Astrocyte of the hippocampus (primary cell): ENCODE measurements at regions not wholly inside any gene's neighbourhood (a gene's known extent, or its start where the extent isn't known, plus 50 kb on each side); places are given as distances from the start of the nearest gene placed in this dataset.
A peak's percentile ranks its signal among the peaks of the same experiment; 100 is the strongest.

Source experiments
- DNase-seq: peaks from one replicate; pipeline ENCODE4 v3.0.0; 2011; ENCODE audit warnings: low read depth, low spot score

GRCh38 chr3:167895684-167896083 is 160.2 kb downstream of the SERPINI1 start:
- DNase-seq, result no peak

GRCh38 chr3:167895178-167895577 is 159.7 kb downstream of the SERPINI1 start:
- DNase-seq, result no peak

GRCh38 chr3:167892205-167892604 is 156.7 kb downstream of the SERPINI1 start:
- no peak for DNase-seq

GRCh38 chr3:167887096-167887495 is 151.6 kb downstream of the SERPINI1 start:
- no peak for DNase-seq

GRCh38 chr3:167886690-167887089 is 151.2 kb downstream of the SERPINI1 start:
- no peak for DNase-seq

GRCh38 chr3:167885277-167885676 is 149.8 kb downstream of the SERPINI1 start:
- DNase-seq, result no peak

- DNase-seq, result no peak
Measured at GRCh38 chr3:167884481-167884880, 149.0 kb downstream of the SERPINI1 start.

GRCh38 chr3:167883452-167883851 is 147.9 kb downstream of the SERPINI1 start:
- no peak for DNase-seq

- peak; percentile 55 for DNase-seq
Measured at GRCh38 chr3:167882057-167882667, 146.6 kb downstream of the SERPINI1 start.

GRCh38 chr3:167880183-167880582 is 144.7 kb downstream of the SERPINI1 start:
- no peak for DNase-seq

GRCh38 chr3:167876620-167877281 is 141.2 kb downstream of the SERPINI1 start:
- peak; percentile 78 for DNase-seq
